H1 (cell line): ENCODE measurements at regions not wholly inside any gene's neighbourhood (a gene's known extent, or its start where the extent isn't known, plus 50 kb on each side); places are given as distances from the start of the nearest gene placed in this dataset.

Experiments used
- CTCF ChIA-PET: fragments of 300-600 bp; sonication (Branson Sonifier 250); formaldehyde crosslinking; loops from one replicate; lab custom pipeline; 2021; ENCODE audit not compliant: partially characterized antibody; lab: Charles Lee
- POLR2A ChIA-PET: fragments of 300-600 bp; sonication (Branson Sonifier 250); formaldehyde crosslinking; loops from one replicate; lab custom pipeline; 2021; ENCODE audit warnings: inconsistent platforms; ENCODE audit not compliant: partially characterized antibody; lab: Charles Lee
- DNase-seq, 2 experiments: peaks; one replicate each; pipeline versions ENCODE4 v3.0.0 to v3.0.0-alpha.2; 2010 to 2022; ENCODE audit warnings: low spot score in 2 of 2, low read depth in 1 of 2, mixed read lengths in 1 of 2
- FAIRE-seq: peaks from 2 replicates; lab custom pipeline; 2011; peaks lifted over from hg19 to GRCh38; lab: Jason Lieb, UNC
- H2AFZ ChIP-seq: 2 replicates; pipeline ENCODE4 v1.8.1; 2012; ENCODE audit warnings: low read length, inconsistent platforms
- H2AK5ac ChIP-seq: 2 replicates; pipeline ENCODE4 v1.6.1; 2013; ENCODE audit warnings: low read depth, low read length
- H2BK120ac ChIP-seq: replicated peaks from 2 replicates; pipeline ENCODE3; 2013; ENCODE audit warnings: low read depth, low read length, inconsistent platforms
- H2BK12ac ChIP-seq: 2 replicates; pipeline ENCODE4 v1.6.1; 2013; ENCODE audit warnings: low read depth, low read length
- H2BK15ac ChIP-seq: 2 replicates; pipeline ENCODE4 v1.6.1; 2013; ENCODE audit warnings: low read length
- H2BK20ac ChIP-seq: 2 replicates; pipeline ENCODE4 v1.6.1; 2013; ENCODE audit warnings: low read length
- H2BK5ac ChIP-seq: 2 replicates; pipeline ENCODE4 v1.6.1; 2013; ENCODE audit warnings: low read depth, low read length
- H3K14ac ChIP-seq: 2 replicates; pipeline ENCODE4 v1.6.1; 2013; ENCODE audit warnings: inconsistent platforms; ENCODE audit not compliant: insufficient read length
- H3K18ac ChIP-seq: 2 replicates; pipeline ENCODE4 v1.6.1; 2013; ENCODE audit warnings: low read length; ENCODE audit errors: extremely low read depth
- H3K23ac ChIP-seq: 2 replicates; pipeline ENCODE4 v1.6.1; 2013; ENCODE audit warnings: inconsistent platforms; ENCODE audit not compliant: insufficient read length
- H3K23me2 ChIP-seq: 2 replicates; pipeline ENCODE4 v1.6.1; 2013; ENCODE audit warnings: low read depth, low read length
- H3K27ac ChIP-seq: 2 replicates; pipeline ENCODE4 v1.6.1; 2011; ENCODE audit warnings: low read depth, low read length, inconsistent platforms
- H3K27me3 ChIP-seq, 4 experiments: replicated peaks in 1 of 4; 1 replicate in 1 of 4; 2 replicates in 3 of 4; pipeline versions ENCODE4 v1.6.1 to v1.8.1; 2011 to 2013; ENCODE audit warnings: low read length in 3 of 4, mild to moderate bottlenecking in 3 of 4, inconsistent platforms in 2 of 4, mixed read lengths in 2 of 4, moderate library complexity in 1 of 4; ENCODE audit not compliant: control insufficient read depth in 3 of 4, insufficient read depth in 3 of 4; ENCODE audit errors: extremely low read depth in 1 of 4
- H3K36me3 ChIP-seq, 4 experiments: 2 replicates each; pipeline versions ENCODE4 v1.6.1 to v1.8.1; 2011 to 2013; ENCODE audit warnings: mild to moderate bottlenecking in 4 of 4, low read length in 3 of 4, moderate library complexity in 2 of 4, control low read depth in 1 of 4, inconsistent platforms in 1 of 4; ENCODE audit not compliant: insufficient read depth in 4 of 4, control insufficient read depth in 2 of 4
- H3K4ac ChIP-seq: replicated peaks from 2 replicates; pipeline ENCODE3; 2013; ENCODE audit warnings: low read length, low read depth, mixed read lengths, inconsistent platforms; ENCODE audit not compliant: insufficient read length
- H3K4me1 ChIP-seq, 4 experiments: replicated peaks in 1 of 4; 1 replicate in 1 of 4; 2 replicates in 3 of 4; pipeline versions ENCODE4 v1.6.1 to v1.8.1; 2011 to 2013; ENCODE audit warnings: low read length in 3 of 4, inconsistent platforms in 2 of 4, mixed read lengths in 1 of 4; ENCODE audit not compliant: insufficient read depth in 4 of 4, control insufficient read depth in 3 of 4
- H3K4me2 ChIP-seq, 2 experiments: 2 replicates each; pipeline versions ENCODE4 v1.6.1 to v1.8.1; 2011 to 2013; ENCODE audit warnings: low read depth in 2 of 2, low read length in 2 of 2, control low read depth in 1 of 2, inconsistent platforms in 1 of 2, mild to moderate bottlenecking in 1 of 2; ENCODE audit not compliant: insufficient read depth in 1 of 2
- H3K4me3 ChIP-seq, 4 experiments: fragments of 200-600, 300-600 bp in 1 of 4; sonication (generic), shearing (Covaris generic), sonication (Bioruptor Twin) in 1 of 4; 2 replicates each; pipeline versions ENCODE4 v1.5.1 to v1.8.1; 2011 to 2016; ENCODE audit warnings: low read length in 4 of 4, low read depth in 3 of 4, control low read depth in 2 of 4, inconsistent platforms in 2 of 4, mild to moderate bottlenecking in 2 of 4, mixed read lengths in 1 of 4, moderate library complexity in 1 of 4; ENCODE audit not compliant: insufficient read depth in 2 of 4; ENCODE audit errors: extremely low read depth in 1 of 4
- H3K56ac ChIP-seq: replicated peaks from 2 replicates; pipeline ENCODE3; 2013; ENCODE audit warnings: low read depth, mild to moderate bottlenecking, mixed read lengths, low read length, inconsistent platforms; ENCODE audit not compliant: insufficient read length
- H3K79me1 ChIP-seq: 2 replicates; pipeline ENCODE4 v1.6.1; 2013; ENCODE audit warnings: low read depth, low read length, control low read depth
- H3K79me2 ChIP-seq, 2 experiments: 2 replicates each; pipeline versions ENCODE4 v1.6.1 to v1.8.1; 2012 to 2013; ENCODE audit warnings: low read length in 2 of 2, mild to moderate bottlenecking in 2 of 2, inconsistent platforms in 1 of 2; ENCODE audit not compliant: insufficient read depth in 2 of 2, control insufficient read depth in 1 of 2
- H3K9ac ChIP-seq, 4 experiments: replicated peaks in 1 of 4; 1 replicate in 1 of 4; 2 replicates in 3 of 4; pipeline versions ENCODE4 v1.6.1 to v1.8.1; 2011 to 2013; ENCODE audit warnings: low read depth in 3 of 4, low read length in 3 of 4, control low read depth in 2 of 4, mild to moderate bottlenecking in 2 of 4, moderate library complexity in 2 of 4, inconsistent platforms in 1 of 4; ENCODE audit errors: extremely low read depth in 1 of 4
- H3K9me3 ChIP-seq, 2 experiments: 2 replicates each; pipeline versions ENCODE4 v1.6.1 to v1.8.1; 2012 to 2013; ENCODE audit warnings: mild to moderate bottlenecking in 2 of 2, moderate library complexity in 2 of 2, control low read depth in 1 of 2, inconsistent platforms in 1 of 2, low read depth in 1 of 2, low read length in 1 of 2, mixed read lengths in 1 of 2; ENCODE audit not compliant: insufficient read depth in 2 of 2
- H4K20me1 ChIP-seq, 2 experiments: replicated peaks in 1 of 2; 2 replicates each; pipeline versions ENCODE3 to v1.8.1; 2011 to 2013; ENCODE audit warnings: inconsistent platforms in 2 of 2, low read length in 2 of 2, mild to moderate bottlenecking in 1 of 2; ENCODE audit not compliant: insufficient read depth in 2 of 2, control insufficient read depth in 1 of 2
- H4K5ac ChIP-seq: 2 replicates; pipeline ENCODE4 v1.6.1; 2013; ENCODE audit warnings: low read length, low read depth, mixed read lengths, inconsistent platforms; ENCODE audit not compliant: insufficient read length
- H4K8ac ChIP-seq: 2 replicates; pipeline ENCODE4 v1.8.0; 2013; ENCODE audit warnings: mild to moderate bottlenecking, moderate library complexity, low read length, inconsistent platforms; ENCODE audit not compliant: insufficient read depth; ENCODE audit errors: extremely low read depth
- H4K91ac ChIP-seq: replicated peaks from 2 replicates; pipeline ENCODE3; 2013; ENCODE audit warnings: low read length, mixed read lengths, inconsistent platforms; ENCODE audit not compliant: insufficient read length
- CBX8 ChIP-seq: fragments of 300-800, 300-1000 bp; sonication (generic); IDR thresholded peaks from 2 replicates; pipeline ENCODE4 v1.7.1; 2016; ENCODE audit warnings: low read depth, low read length, borderline replicate concordance
- CHD1 ChIP-seq: IDR thresholded peaks from 2 replicates; pipeline ENCODE4 v1.6.1; 2012; ENCODE audit warnings: low read depth, low read length, improper control_type of control experiment
- JUND ChIP-seq: IDR thresholded peaks from 2 replicates; pipeline ENCODE4 v1.6.1; 2011; ENCODE audit warnings: mild to moderate bottlenecking, improper control_type of control experiment, low read length
- KDM4A ChIP-seq: IDR thresholded peaks from one replicate; pipeline ENCODE4 v1.7.1; 2012; ENCODE audit warnings: low read depth, mild to moderate bottlenecking, moderate library complexity, low read length, inconsistent platforms; ENCODE audit not compliant: severe bottlenecking
- MAX ChIP-seq: IDR thresholded peaks from 2 replicates; pipeline ENCODE4 v1.6.1; 2012; ENCODE audit warnings: inconsistent platforms
- POLR2A ChIP-seq, 2 experiments: IDR thresholded peaks; 1 replicate in 1 of 2; 2 replicates in 1 of 2; pipeline ENCODE4 v1.6.1; 2011; ENCODE audit warnings: low read depth in 2 of 2, low read length in 2 of 2, mild to moderate bottlenecking in 2 of 2; ENCODE audit errors: control extremely low read depth in 1 of 2
- RFX5 ChIP-seq: IDR thresholded peaks from 2 replicates; pipeline ENCODE4 v1.6.1; 2011; ENCODE audit warnings: low read depth, low read length, improper control_type of control experiment, borderline replicate concordance
- RXRA ChIP-seq: IDR thresholded peaks from 2 replicates; pipeline ENCODE4 v1.6.1; 2011; ENCODE audit warnings: low read depth, mild to moderate bottlenecking, low read length, moderate library complexity; ENCODE audit not compliant: insufficient read depth
- SIN3A ChIP-seq, 2 experiments: IDR thresholded peaks in 1 of 2; conservative IDR thresholded peaks in 1 of 2; 2 replicates each; pipeline ENCODE4 v1.6.1; 2011 to 2012; ENCODE audit warnings: low read length in 2 of 2, improper control_type of control experiment in 1 of 2, low read depth in 1 of 2, mild to moderate bottlenecking in 1 of 2
- SP1 ChIP-seq: IDR thresholded peaks from 2 replicates; pipeline ENCODE4 v1.6.1; 2011; ENCODE audit warnings: low read depth, low read length

- no peak overlapping the region for H2BK12ac ChIP-seq
- no peak overlapping the region for H3K4me3 ChIP-seq
- no peaks in the 10 kb centered on the region for H3K4me1 ChIP-seq
- no peak overlapping the region for H2BK120ac ChIP-seq
- no peaks in the 10 kb centered on the region for H4K20me1 ChIP-seq
- TF ChIP-seq SIN3A (conservative IDR thresholded peaks at IDR 0.05 in 1 of 2, IDR thresholded peaks at IDR 0.05 in 1 of 2; ENCODE audit: low read depth in 1 of 2, low read length in 2 of 2), result no peak
- no peak for TF ChIP-seq CBX8
- no peak for TF ChIP-seq CHD1
- TF ChIP-seq POLR2A (IDR thresholded peaks at IDR 0.05; ENCODE audit: control extremely low read depth in 1 of 2, low read depth in 2 of 2, low read length in 2 of 2), result no peak
- TF ChIP-seq MAX, result no peak
- TF ChIP-seq KDM4A, result no peak
- no peak for TF ChIP-seq RFX5
- no peak for TF ChIP-seq SP1
- TF ChIP-seq JUND, result no peak
- TF ChIP-seq RXRA, result no peak
- H3K18ac ChIP-seq, result no peak overlapping the region
- no peak overlapping the region for H3K27ac ChIP-seq
- no peak overlapping the region for H3K4ac ChIP-seq
- H3K14ac ChIP-seq, result no peak overlapping the region
- no peak overlapping the region for H3K56ac ChIP-seq
- H3K79me1 ChIP-seq, result no peaks in the 10 kb centered on the region
- no peak overlapping the region for H2BK15ac ChIP-seq
- H4K5ac ChIP-seq, result no peak overlapping the region
- no peaks in the 10 kb centered on the region for H3K79me2 ChIP-seq
- H3K4me2 ChIP-seq, result no peak overlapping the region
- DNase-seq, result no peak
- no peaks in the 10 kb centered on the region for H3K36me3 ChIP-seq
- H3K23ac ChIP-seq, result no peak overlapping the region
- no peak overlapping the region for H2BK20ac ChIP-seq
- no peak overlapping the region for H2AK5ac ChIP-seq
- H3K9ac ChIP-seq, result no peak overlapping the region
- H3K9me3 ChIP-seq, result no peaks in the 10 kb centered on the region
- no peak overlapping the region for H2BK5ac ChIP-seq
- no peaks in the 10 kb centered on the region for H3K27me3 ChIP-seq
- H2AFZ ChIP-seq, result 0 out of 2 replicates have a peak overlapping the region, but pooled peaks have one; percentile 11
- POLR2A ChIA-PET, result no interaction called here
- no peaks in the 10 kb centered on the region for H3K23me2 ChIP-seq
- no peak for FAIRE-seq
- CTCF ChIA-PET, result interaction anchor here (0.6 kb wide), 1 partner anchor 89 kb away, joined by 3 read pairs; no protein-coding TSS in a partner anchor
- H4K8ac ChIP-seq, result no peak overlapping the region
- no peak overlapping the region for H4K91ac ChIP-seq
Observed at GRCh38 chr12:43238281-43238680, 313.7 kb downstream of the ADAMTS20 start.
